Bronchial epithelial cell (primary cell): ENCODE measurements at regions not wholly inside any gene's neighbourhood (a gene's known extent, or its start where the extent isn't known, plus 50 kb on each side); places are given as distances from the start of the nearest gene placed in this dataset.
"Not testable (repeated sequence)": the region's sequence is repeated elsewhere in the genome, so short reads cannot be mapped to it uniquely, and the experiment has no call there.

ENCODE experiments used
- DNase-seq: peaks from one replicate; pipeline ENCODE4 v3.0.0-alpha.2; 2010; ENCODE audit warnings: low read depth
- FAIRE-seq: peaks from 2 replicates; lab custom pipeline; 2011; peaks lifted over from hg19 to GRCh38; lab: Jason Lieb, UNC
- H3K27me3 ChIP-seq: 2 replicates; pipeline ENCODE4 v1.5.1; 2011; ENCODE audit warnings: low read length; ENCODE audit not compliant: control insufficient read depth, insufficient read depth
- H3K36me3 ChIP-seq: 2 replicates; pipeline ENCODE4 v1.5.1; 2011; ENCODE audit warnings: low read length; ENCODE audit not compliant: control insufficient read depth, insufficient read depth
- H3K4me3 ChIP-seq: 2 replicates; pipeline ENCODE4 v1.5.1; 2011; ENCODE audit warnings: mild to moderate bottlenecking, low read depth, low read length, control low read depth
- CTCF ChIP-seq: IDR thresholded peaks from 2 replicates; pipeline ENCODE4 v1.5.1; 2011; ENCODE audit warnings: mild to moderate bottlenecking, moderate library complexity, low read length, control low read depth, inconsistent platforms; ENCODE audit not compliant: insufficient read depth, severe bottlenecking

GRCh38 chr14:100428727-100429126, 105.6 kb downstream of the SLC25A47 start:
- Histone ChIP-seq H3K36me3 (peaks cover 1% of the 10 kb centered on the region), H3K27me3 (no peaks in the 10 kb centered on the region), H3K4me3 (no peak overlapping the region)
- FAIRE-seq (no peak), DNase-seq (peak; percentile 11)
- TF ChIP-seq CTCF: no peak

- Histone ChIP-seq H3K36me3 (peaks cover 1% of the 10 kb centered on the region), H3K4me3 (no peak overlapping the region), H3K27me3 (no peaks in the 10 kb centered on the region)
- FAIRE-seq (no peak), DNase-seq (no peak)
- TF ChIP-seq CTCF: no peak
Measured at GRCh38 chr14:100429537-100429936, 106.4 kb downstream of the SLC25A47 start.

GRCh38 chr14:100430571-100430970, 107.4 kb downstream of the SLC25A47 start:
- DNase-seq (no peak), FAIRE-seq (no peak)
- H3K36me3 ChIP-seq: peaks cover 1% of the 10 kb centered on the region
- no peaks in the 10 kb centered on the region for H3K27me3 ChIP-seq
- no peak for TF ChIP-seq CTCF
- H3K4me3 ChIP-seq: no peak overlapping the region

GRCh38 chr14:100431461-100431860, 108.3 kb downstream of the SLC25A47 start:
- not testable (repeated sequence) for H3K27me3 ChIP-seq, H3K36me3 ChIP-seq, H3K4me3 ChIP-seq, FAIRE-seq, DNase-seq

- FAIRE-seq (no peak), DNase-seq (no peak)
- Histone ChIP-seq H3K4me3 (no peak overlapping the region), H3K36me3 (peaks cover 1% of the 10 kb centered on the region), H3K27me3 (no peaks in the 10 kb centered on the region)
- TF ChIP-seq CTCF: no peak
Measured at GRCh38 chr14:100432652-100433427, 109.7 kb downstream of the SLC25A47 start.

GRCh38 chr14:100433428-100433814, 110.3 kb downstream of the SLC25A47 start:
- Histone ChIP-seq H3K36me3 (peaks cover under 1% of the 10 kb centered on the region), H3K27me3 (no peaks in the 10 kb centered on the region), H3K4me3 (no peak overlapping the region)
- DNase-seq: peak; percentile 20
- FAIRE-seq: no peak
- TF ChIP-seq CTCF: no peak
